HepG2 (cell line): ENCODE measurements at regions not wholly inside any gene's neighbourhood (a gene's known extent, or its start where the extent isn't known, plus 50 kb on each side); places are given as distances from the start of the nearest gene placed in this dataset.

Experiments
- ATAC-seq: fragments of 200-7000 bp; cut with Tn5 transposase; 3 replicates; pipeline ENCODE4 v1.9.1; 2020; ENCODE audit warnings: mild to moderate bottlenecking, moderate library complexity
- BruUV-seq: library from RNA; stranded (reverse); fragments of 400-500 nt; replicated peaks from 2 replicates; lab custom pipeline; 2021; lab: Mats Ljungman, UMichigan
- CTCF ChIA-PET: fragments of 300-600 bp; formaldehyde crosslinking; extraction: SDS; loops from one replicate; lab custom pipeline; 2021; ENCODE audit warnings: low total read pairs, inconsistent platforms, low intra/inter-chr PET ratio; lab: Yijun Ruan, JAX
- POLR2A ChIA-PET: fragments of 350-600 bp; sonication (Branson Sonifier 250); formaldehyde crosslinking; loops from one replicate; lab custom pipeline; 2020; ENCODE audit warnings: antibody characterized with exemption, inconsistent platforms; lab: Yijun Ruan, JAX
- DNase-seq: peaks from one replicate; pipeline ENCODE4 v3.0.0-alpha.2; 2015; ENCODE audit warnings: low spot score
- FAIRE-seq: peaks from 3 replicates; lab custom pipeline; 2011; peaks lifted over from hg19 to GRCh38; lab: Jason Lieb, UNC
- H2AFZ ChIP-seq: one replicate; pipeline ENCODE4 v1.6.1; 2011; ENCODE audit warnings: low read length, inconsistent platforms
- H3K27ac ChIP-seq: fragments of 300-600 bp; 3 replicates; pipeline ENCODE4 v1.8.0; 2011; ENCODE audit warnings: mixed run types, mild to moderate bottlenecking, mixed read lengths, low read length, inconsistent platforms; ENCODE audit not compliant: insufficient read depth; ENCODE audit errors: extremely low read length
- H3K27me3 ChIP-seq, 2 experiments: fragments of 200-600 bp in 1 of 2; 2 replicates in 1 of 2; 3 replicates in 1 of 2; pipeline versions ENCODE4 v1.6.0 to v1.8.0; 2011; ENCODE audit warnings: low read length in 2 of 2, mild to moderate bottlenecking in 2 of 2, moderate library complexity in 2 of 2, inconsistent platforms in 1 of 2; ENCODE audit not compliant: insufficient read depth in 2 of 2, control insufficient read depth in 1 of 2
- H3K36me3 ChIP-seq, 2 experiments: fragments of 200-600 bp in 1 of 2; replicated peaks in 1 of 2; 2 replicates in 1 of 2; 3 replicates in 1 of 2; pipeline versions ENCODE4 v1.5.1 to v1.8.0; 2011; ENCODE audit warnings: low read length in 2 of 2, inconsistent platforms in 1 of 2; ENCODE audit not compliant: insufficient read depth in 2 of 2, control insufficient read depth in 1 of 2
- H3K4me1 ChIP-seq: 2 replicates; pipeline ENCODE4 v1.5.1; 2012; ENCODE audit warnings: low read length, inconsistent platforms; ENCODE audit not compliant: insufficient read depth
- H3K4me2 ChIP-seq: 2 replicates; pipeline ENCODE4 v1.6.0; 2011; ENCODE audit warnings: low read depth, low read length, inconsistent platforms
- H3K4me3 ChIP-seq, 3 experiments: fragments of 200-600 bp in 1 of 3; sonication (generic), shearing (Covaris generic) in 1 of 3; replicated peaks in 1 of 3; 2 replicates each; pipeline ENCODE4 v1.5.1; 2011 to 2016; ENCODE audit warnings: low read length in 3 of 3, inconsistent platforms in 2 of 3, low read depth in 2 of 3, mild to moderate bottlenecking in 2 of 3, control low read depth in 1 of 3, mixed read lengths in 1 of 3; ENCODE audit not compliant: insufficient read depth in 1 of 3
- H3K79me2 ChIP-seq: one replicate; pipeline ENCODE4 v1.6.1; 2011; ENCODE audit warnings: low read length, inconsistent platforms; ENCODE audit not compliant: insufficient read depth
- H3K9ac ChIP-seq: 2 replicates; pipeline ENCODE4 v1.6.0; 2011; ENCODE audit warnings: mild to moderate bottlenecking, low read depth, low read length, inconsistent platforms; ENCODE audit not compliant: insufficient read depth
- H3K9me3 ChIP-seq: 2 replicates; pipeline ENCODE4 v1.5.1; 2012; ENCODE audit warnings: mild to moderate bottlenecking, low read length
- H4K20me1 ChIP-seq: 2 replicates; pipeline ENCODE4 v1.6.0; 2011; ENCODE audit warnings: inconsistent platforms, mild to moderate bottlenecking, low read length, moderate library complexity; ENCODE audit not compliant: insufficient read depth
- AHR ChIP-seq: IDR thresholded peaks from 2 replicates; pipeline ENCODE4 v1.6.1; 2018; ENCODE audit warnings: missing genetic modification reagents, missing compliant biosample characterization
- HMG20A ChIP-seq: IDR thresholded peaks from 2 replicates; pipeline ENCODE4 v1.6.1; 2016; ENCODE audit warnings: borderline replicate concordance
- KLF13 ChIP-seq: sonication (generic); formaldehyde crosslinking; IDR thresholded peaks from 2 replicates; pipeline ENCODE4 v1.4.0; 2020; ENCODE audit warnings: mild to moderate bottlenecking, missing genetic modification reagents
- ZBTB42 ChIP-seq: sonication (generic); formaldehyde crosslinking; IDR thresholded peaks from 2 replicates; pipeline ENCODE4 v1.5.0; 2020; ENCODE audit warnings: mild to moderate bottlenecking, missing genetic modification reagents
- ZKSCAN1 ChIP-seq: fragments of 150-350 bp; IDR thresholded peaks from 2 replicates; pipeline ENCODE4 v1.6.1; 2014; ENCODE audit warnings: low read length
- ZNF780A ChIP-seq: sonication (generic); formaldehyde crosslinking; IDR thresholded peaks from 2 replicates; pipeline ENCODE4 v1.8.0; 2022; ENCODE audit warnings: mild to moderate bottlenecking, missing genetic modification reagents, moderate library complexity
- WGBS: methylation state at CpG from one replicate; pipeline ENCODE4 v1.1.6; 2017; ENCODE audit warnings: low lambda C conversion rate; 5-methylcytosine and 5-hydroxymethylcytosine counted together
- in situ Hi-C: cut with HindIII; loops from 2 replicates; pipeline ENCODE4 v1.10.0; 2017; ENCODE audit warnings: low pct_unique_long_range_greater_than_20kb; ENCODE audit not compliant: extremely low pct_ligation_motif_present
- intact Hi-C: fragments of 100-400 bp; cut with micrococcal nuclease; formaldehyde crosslinking; loops from one replicate; pipeline ENCODE4 v1.10.0; 2022; ENCODE audit not compliant: unreplicated experiment
- TF ChIP-seq, protein P1 (sequence below), 2 experiments: IDR thresholded peaks; 2 replicates each; pipeline ENCODE4 v1.6.1; 2011 to 2012; ENCODE audit warnings: low read length in 2 of 2, borderline replicate concordance in 1 of 2, low read depth in 1 of 2, mild to moderate bottlenecking in 1 of 2, moderate library complexity in 1 of 2
- TF ChIP-seq, protein P2 (sequence below): sonication (generic); formaldehyde crosslinking; IDR thresholded peaks from 2 replicates; pipeline ENCODE4 v1.8.0; 2022; ENCODE audit warnings: missing genetic modification reagents, mild to moderate bottlenecking, borderline replicate concordance
- TF ChIP-seq, protein P3 (sequence below): sonication (generic); formaldehyde crosslinking; IDR thresholded peaks from 2 replicates; pipeline ENCODE4 v1.4.0; 2020; ENCODE audit warnings: missing genetic modification reagents
- TF ChIP-seq, protein P4 (sequence below): sonication (generic); formaldehyde crosslinking; IDR thresholded peaks from 2 replicates; pipeline ENCODE4 v1.4.0; 2020; ENCODE audit warnings: missing genetic modification reagents, borderline replicate concordance

DNA sequence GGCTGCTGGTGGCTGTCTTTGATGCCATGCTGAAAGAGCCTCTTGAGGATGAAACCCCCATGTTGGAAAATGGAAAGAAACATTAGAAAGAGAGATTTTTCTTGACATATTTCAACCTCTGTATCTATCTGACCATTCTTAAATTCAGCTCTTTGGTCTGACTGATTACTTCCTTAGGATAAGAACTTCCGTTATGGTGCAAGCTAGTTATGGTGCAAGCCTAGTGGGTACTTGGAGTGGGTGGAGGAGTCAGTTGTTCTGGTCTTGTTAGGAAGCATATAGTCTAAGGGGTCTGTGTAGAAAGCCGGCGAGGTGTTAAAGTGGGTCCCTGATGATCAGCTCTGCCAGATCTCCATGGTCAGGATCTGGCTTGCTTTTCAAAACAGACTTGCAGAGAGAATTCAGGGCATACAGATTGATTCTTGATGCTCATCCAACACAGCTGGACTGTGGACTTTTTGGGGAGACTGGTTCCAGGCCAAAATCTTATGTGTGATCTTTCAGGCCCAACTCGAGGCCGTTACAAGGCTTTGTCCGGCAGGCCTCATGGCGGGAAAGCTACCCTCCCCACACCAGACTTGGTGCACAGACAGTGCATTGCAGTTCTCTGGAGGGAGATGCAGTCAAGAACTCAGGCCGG lies 82.8 kb upstream of the BOD1L1 start:
- no peak overlapping the region for H3K27ac ChIP-seq
- no peak overlapping the region for H3K4me2 ChIP-seq
- H4K20me1 ChIP-seq: no peaks in the 10 kb centered on the region
- DNase-seq (no peak), FAIRE-seq (no peak), ATAC-seq (no peak)
- TF ChIP-seq HMG20A (CRISPR knock-in tag) (no peak), ZNF780A (no peak), ZBTB42 (no peak), ZKSCAN1 (no peak), KLF13 (CRISPR knock-in tag) (no peak), AHR (CRISPR knock-in tag) (no peak)
- TF ChIP-seq, protein P1, sequence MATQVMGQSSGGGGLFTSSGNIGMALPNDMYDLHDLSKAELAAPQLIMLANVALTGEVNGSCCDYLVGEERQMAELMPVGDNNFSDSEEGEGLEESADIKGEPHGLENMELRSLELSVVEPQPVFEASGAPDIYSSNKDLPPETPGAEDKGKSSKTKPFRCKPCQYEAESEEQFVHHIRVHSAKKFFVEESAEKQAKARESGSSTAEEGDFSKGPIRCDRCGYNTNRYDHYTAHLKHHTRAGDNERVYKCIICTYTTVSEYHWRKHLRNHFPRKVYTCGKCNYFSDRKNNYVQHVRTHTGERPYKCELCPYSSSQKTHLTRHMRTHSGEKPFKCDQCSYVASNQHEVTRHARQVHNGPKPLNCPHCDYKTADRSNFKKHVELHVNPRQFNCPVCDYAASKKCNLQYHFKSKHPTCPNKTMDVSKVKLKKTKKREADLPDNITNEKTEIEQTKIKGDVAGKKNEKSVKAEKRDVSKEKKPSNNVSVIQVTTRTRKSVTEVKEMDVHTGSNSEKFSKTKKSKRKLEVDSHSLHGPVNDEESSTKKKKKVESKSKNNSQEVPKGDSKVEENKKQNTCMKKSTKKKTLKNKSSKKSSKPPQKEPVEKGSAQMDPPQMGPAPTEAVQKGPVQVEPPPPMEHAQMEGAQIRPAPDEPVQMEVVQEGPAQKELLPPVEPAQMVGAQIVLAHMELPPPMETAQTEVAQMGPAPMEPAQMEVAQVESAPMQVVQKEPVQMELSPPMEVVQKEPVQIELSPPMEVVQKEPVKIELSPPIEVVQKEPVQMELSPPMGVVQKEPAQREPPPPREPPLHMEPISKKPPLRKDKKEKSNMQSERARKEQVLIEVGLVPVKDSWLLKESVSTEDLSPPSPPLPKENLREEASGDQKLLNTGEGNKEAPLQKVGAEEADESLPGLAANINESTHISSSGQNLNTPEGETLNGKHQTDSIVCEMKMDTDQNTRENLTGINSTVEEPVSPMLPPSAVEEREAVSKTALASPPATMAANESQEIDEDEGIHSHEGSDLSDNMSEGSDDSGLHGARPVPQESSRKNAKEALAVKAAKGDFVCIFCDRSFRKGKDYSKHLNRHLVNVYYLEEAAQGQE (IDR thresholded peaks at IDR 0.05; ENCODE audit: borderline replicate concordance in 1 of 2, low read depth in 1 of 2, low read length in 2 of 2): no peak
- TF ChIP-seq, protein P2, sequence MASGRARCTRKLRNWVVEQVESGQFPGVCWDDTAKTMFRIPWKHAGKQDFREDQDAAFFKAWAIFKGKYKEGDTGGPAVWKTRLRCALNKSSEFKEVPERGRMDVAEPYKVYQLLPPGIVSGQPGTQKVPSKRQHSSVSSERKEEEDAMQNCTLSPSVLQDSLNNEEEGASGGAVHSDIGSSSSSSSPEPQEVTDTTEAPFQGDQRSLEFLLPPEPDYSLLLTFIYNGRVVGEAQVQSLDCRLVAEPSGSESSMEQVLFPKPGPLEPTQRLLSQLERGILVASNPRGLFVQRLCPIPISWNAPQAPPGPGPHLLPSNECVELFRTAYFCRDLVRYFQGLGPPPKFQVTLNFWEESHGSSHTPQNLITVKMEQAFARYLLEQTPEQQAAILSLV: no peak
- TF ChIP-seq, protein P3, sequence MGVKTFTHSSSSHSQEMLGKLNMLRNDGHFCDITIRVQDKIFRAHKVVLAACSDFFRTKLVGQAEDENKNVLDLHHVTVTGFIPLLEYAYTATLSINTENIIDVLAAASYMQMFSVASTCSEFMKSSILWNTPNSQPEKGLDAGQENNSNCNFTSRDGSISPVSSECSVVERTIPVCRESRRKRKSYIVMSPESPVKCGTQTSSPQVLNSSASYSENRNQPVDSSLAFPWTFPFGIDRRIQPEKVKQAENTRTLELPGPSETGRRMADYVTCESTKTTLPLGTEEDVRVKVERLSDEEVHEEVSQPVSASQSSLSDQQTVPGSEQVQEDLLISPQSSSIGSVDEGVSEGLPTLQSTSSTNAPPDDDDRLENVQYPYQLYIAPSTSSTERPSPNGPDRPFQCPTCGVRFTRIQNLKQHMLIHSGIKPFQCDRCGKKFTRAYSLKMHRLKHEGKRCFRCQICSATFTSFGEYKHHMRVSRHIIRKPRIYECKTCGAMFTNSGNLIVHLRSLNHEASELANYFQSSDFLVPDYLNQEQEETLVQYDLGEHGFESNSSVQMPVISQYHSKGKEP (CRISPR knock-in tag): no peak
- TF ChIP-seq, protein P4, sequence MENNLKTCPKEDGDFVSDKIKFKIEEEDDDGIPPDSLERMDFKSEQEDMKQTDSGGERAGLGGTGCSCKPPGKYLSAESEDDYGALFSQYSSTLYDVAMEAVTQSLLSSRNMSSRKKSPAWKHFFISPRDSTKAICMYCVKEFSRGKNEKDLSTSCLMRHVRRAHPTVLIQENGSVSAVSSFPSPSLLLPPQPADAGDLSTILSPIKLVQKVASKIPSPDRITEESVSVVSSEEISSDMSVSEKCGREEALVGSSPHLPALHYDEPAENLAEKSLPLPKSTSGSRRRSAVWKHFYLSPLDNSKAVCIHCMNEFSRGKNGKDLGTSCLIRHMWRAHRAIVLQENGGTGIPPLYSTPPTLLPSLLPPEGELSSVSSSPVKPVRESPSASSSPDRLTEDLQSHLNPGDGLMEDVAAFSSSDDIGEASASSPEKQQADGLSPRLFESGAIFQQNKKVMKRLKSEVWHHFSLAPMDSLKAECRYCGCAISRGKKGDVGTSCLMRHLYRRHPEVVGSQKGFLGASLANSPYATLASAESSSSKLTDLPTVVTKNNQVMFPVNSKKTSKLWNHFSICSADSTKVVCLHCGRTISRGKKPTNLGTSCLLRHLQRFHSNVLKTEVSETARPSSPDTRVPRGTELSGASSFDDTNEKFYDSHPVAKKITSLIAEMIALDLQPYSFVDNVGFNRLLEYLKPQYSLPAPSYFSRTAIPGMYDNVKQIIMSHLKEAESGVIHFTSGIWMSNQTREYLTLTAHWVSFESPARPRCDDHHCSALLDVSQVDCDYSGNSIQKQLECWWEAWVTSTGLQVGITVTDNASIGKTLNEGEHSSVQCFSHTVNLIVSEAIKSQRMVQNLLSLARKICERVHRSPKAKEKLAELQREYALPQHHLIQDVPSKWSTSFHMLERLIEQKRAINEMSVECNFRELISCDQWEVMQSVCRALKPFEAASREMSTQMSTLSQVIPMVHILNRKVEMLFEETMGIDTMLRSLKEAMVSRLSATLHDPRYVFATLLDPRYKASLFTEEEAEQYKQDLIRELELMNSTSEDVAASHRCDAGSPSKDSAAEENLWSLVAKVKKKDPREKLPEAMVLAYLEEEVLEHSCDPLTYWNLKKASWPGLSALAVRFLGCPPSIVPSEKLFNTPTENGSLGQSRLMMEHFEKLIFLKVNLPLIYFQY (CRISPR knock-in tag): no peak
- H3K79me2 ChIP-seq: no peaks in the 10 kb centered on the region
- no peak overlapping the region for H3K4me3 ChIP-seq
- CTCF ChIA-PET: no interaction called here
- intact Hi-C loops (no loop called here), in situ Hi-C loops (no loop called here)
- no peak overlapping the region for H3K9ac ChIP-seq
- H2AFZ ChIP-seq: no peak overlapping the region
- no peaks in the 10 kb centered on the region for H3K36me3 ChIP-seq
- H3K4me1 ChIP-seq: no peaks in the 10 kb centered on the region
- no peaks in the 10 kb centered on the region for H3K27me3 ChIP-seq
- H3K9me3 ChIP-seq: 0 out of 2 replicates have a peak, but pooled peaks cover 7% of the 10 kb centered on the region
- POLR2A ChIA-PET: no interaction called here
- no TSS peak for BruUV-seq
- WGBS: 45% methylated on average over 8 of the region's 8 CpGs
